ENCODE measurements at regions not wholly inside any gene's neighbourhood (a gene's known extent, or its start where the extent isn't known, plus 50 kb on each side); places are given as distances from the start of the nearest gene placed in this dataset.

GRCh38 chr11:82636615-82637014 lies 97.0 kb downstream of the FAM181B start:
- TF ChIP-seq CTCF (IDR thresholded peaks at IDR 0.05; ENCODE audit: low read length, missing control alignments) = no peak
- no peak overlapping the region for H3K4me3 ChIP-seq (replicated peaks; ENCODE audit: low read depth, low read length)
- no peak for DNase-seq (ENCODE audit: low read depth)

GRCh38 chr11:82634091-82634490 lies 99.6 kb downstream of the FAM181B start:
- no peak for TF ChIP-seq CTCF (IDR thresholded peaks at IDR 0.05; ENCODE audit: low read length, missing control alignments)
- no peak for DNase-seq (ENCODE audit: low read depth)
- no peak overlapping the region for H3K4me3 ChIP-seq (replicated peaks; ENCODE audit: low read depth, low read length)

- TF ChIP-seq CTCF (IDR thresholded peaks at IDR 0.05; ENCODE audit: low read length, missing control alignments) = no peak
- no peak for DNase-seq (ENCODE audit: low read depth)
- no peak overlapping the region for H3K4me3 ChIP-seq (replicated peaks; ENCODE audit: low read depth, low read length)
These were observed 101.7 kb downstream of the FAM181B start for GRCh38 chr11:82631722-82632630.

GRCh38 chr11:82610671-82611070 lies 123.0 kb downstream of the FAM181B start:
- DNase-seq (ENCODE audit: low read depth) = no peak
- no peak for TF ChIP-seq CTCF (IDR thresholded peaks at IDR 0.05; ENCODE audit: low read length, missing control alignments)

GRCh38 chr11:82606738-82607137 lies 126.9 kb downstream of the FAM181B start:
- no peak for TF ChIP-seq CTCF (IDR thresholded peaks at IDR 0.05; ENCODE audit: low read length, missing control alignments)
- no peak overlapping the region for H3K4me3 ChIP-seq (replicated peaks; ENCODE audit: low read depth, low read length)
- no peak for DNase-seq (ENCODE audit: low read depth)

More at GRCh38 chr11:82610671-82611070, 123.0 kb downstream of the FAM181B start:
- no peak overlapping the region for H3K4me3 ChIP-seq (replicated peaks; ENCODE audit: low read depth, low read length)

GRCh38 chr11:82601711-82602110 lies 132.0 kb downstream of the FAM181B start:
- DNase-seq (ENCODE audit: low read depth) = no peak
- TF ChIP-seq CTCF (IDR thresholded peaks at IDR 0.05; ENCODE audit: low read length, missing control alignments) = no peak
- H3K4me3 ChIP-seq (replicated peaks; ENCODE audit: low read depth, low read length) = no peak overlapping the region

- no peak overlapping the region for H3K4me3 ChIP-seq (replicated peaks; ENCODE audit: low read depth, low read length)
- no peak for DNase-seq (ENCODE audit: low read depth)
- TF ChIP-seq CTCF (IDR thresholded peaks at IDR 0.05; ENCODE audit: low read length, missing control alignments) = no peak
These were observed 133.8 kb downstream of the FAM181B start for GRCh38 chr11:82599836-82600235.
